Ishikawa (cell line): ENCODE measurements at regions not wholly inside any gene's neighbourhood (a gene's known extent, or its start where the extent isn't known, plus 50 kb on each side); places are given as distances from the start of the nearest gene placed in this dataset.

ENCODE experiments used
- CREB1 ChIP-seq: IDR thresholded peaks from 2 replicates; pipeline ENCODE4 v1.6.1; 2012; ENCODE audit warnings: low read depth
- EGR1 ChIP-seq: IDR thresholded peaks from 2 replicates; pipeline ENCODE4 v1.6.1; 2012
- EP300 ChIP-seq: IDR thresholded peaks from 2 replicates; pipeline ENCODE4 v1.6.1; 2012; ENCODE audit warnings: borderline replicate concordance
- NFIC ChIP-seq: IDR thresholded peaks from 2 replicates; pipeline ENCODE4 v1.6.1; 2012
- TAF1 ChIP-seq: IDR thresholded peaks from 2 replicates; pipeline ENCODE4 v1.6.1; 2012; ENCODE audit warnings: low read depth, mild to moderate bottlenecking
- TCF12 ChIP-seq: IDR thresholded peaks from 2 replicates; pipeline ENCODE4 v1.6.1; 2012; ENCODE audit warnings: low read depth
- TEAD4 ChIP-seq: IDR thresholded peaks from 2 replicates; pipeline ENCODE4 v1.6.1; 2012
- YY1 ChIP-seq: IDR thresholded peaks from 2 replicates; pipeline ENCODE4 v1.6.1; 2012; ENCODE audit warnings: low read depth
- ZBTB7A ChIP-seq: IDR thresholded peaks from 2 replicates; pipeline ENCODE4 v1.6.1; 2012; ENCODE audit warnings: low read depth
- TF ChIP-seq, protein P1 (sequence below): IDR thresholded peaks from 2 replicates; pipeline ENCODE4 v1.6.1; 2012

GRCh38 chr12:124222368-124223245, 72.3 kb upstream of the RFLNA start:
- TF ChIP-seq YY1, result no peak
- TF ChIP-seq EP300, result no peak
- TF ChIP-seq NFIC, result no peak
- no peak for TF ChIP-seq ZBTB7A
- TF ChIP-seq, protein P1, sequence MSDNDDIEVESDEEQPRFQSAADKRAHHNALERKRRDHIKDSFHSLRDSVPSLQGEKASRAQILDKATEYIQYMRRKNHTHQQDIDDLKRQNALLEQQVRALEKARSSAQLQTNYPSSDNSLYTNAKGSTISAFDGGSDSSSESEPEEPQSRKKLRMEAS, result no peak
- TF ChIP-seq EGR1, result no peak
- TF ChIP-seq TCF12, result no peak
- no peak for TF ChIP-seq TAF1
- no peak for TF ChIP-seq CREB1
- TF ChIP-seq TEAD4, result no peak
